T-helper 1 cell treated with Interleukin-12 subunit alpha and Interleukin-12 subunit beta and Interleukin-4 antibody, amounts not matched to agents 30 ng/mL and 1 ng/mL, for 36 hours (primary cell): ENCODE measurements at regions not wholly inside any gene's neighbourhood (a gene's known extent, or its start where the extent isn't known, plus 50 kb on each side); places are given as distances from the start of the nearest gene placed in this dataset.
"Not testable (repeated sequence)": the region's sequence is repeated elsewhere in the genome, so short reads cannot be mapped to it uniquely, and the experiment has no call there.

ENCODE experiments used
- intact Hi-C: fragments of 100-400 bp; cut with micrococcal nuclease; formaldehyde crosslinking; loops from one replicate; pipeline ENCODE4 v1.15.1; 2024

DNA sequence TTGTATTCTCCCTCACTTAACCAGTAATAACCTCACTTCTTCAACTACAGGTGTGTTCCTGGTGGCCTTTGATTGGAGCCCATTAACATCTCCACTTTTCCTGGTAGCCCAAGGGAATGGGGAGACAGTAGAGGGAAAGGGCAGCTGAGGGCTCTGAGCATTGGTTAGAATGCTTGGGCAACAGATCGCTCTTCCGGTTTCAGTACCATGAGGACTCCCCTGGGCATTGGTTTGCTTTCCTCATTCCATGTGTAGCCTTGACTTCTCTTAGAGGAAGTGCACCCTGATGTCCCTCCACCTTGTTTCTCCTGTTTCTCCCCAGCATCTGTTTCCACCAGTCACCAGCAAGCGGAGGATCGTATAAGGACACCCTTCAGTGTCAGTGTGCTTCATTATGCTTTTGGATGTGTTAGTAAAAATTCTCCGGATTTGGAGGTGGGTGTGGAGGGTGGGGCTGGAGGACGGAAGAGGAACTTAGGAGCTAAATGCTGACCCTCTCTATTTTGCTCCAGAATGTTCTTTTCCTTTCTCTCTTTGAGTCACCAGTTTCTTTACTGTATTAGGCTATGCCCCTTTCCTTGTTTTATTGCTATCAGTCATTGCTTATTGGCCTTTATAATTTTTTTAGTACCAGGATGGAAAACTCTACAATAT lies 50.6 kb upstream of the ZNG1B start:
- intact Hi-C loops = not testable (repeated sequence)

DNA sequence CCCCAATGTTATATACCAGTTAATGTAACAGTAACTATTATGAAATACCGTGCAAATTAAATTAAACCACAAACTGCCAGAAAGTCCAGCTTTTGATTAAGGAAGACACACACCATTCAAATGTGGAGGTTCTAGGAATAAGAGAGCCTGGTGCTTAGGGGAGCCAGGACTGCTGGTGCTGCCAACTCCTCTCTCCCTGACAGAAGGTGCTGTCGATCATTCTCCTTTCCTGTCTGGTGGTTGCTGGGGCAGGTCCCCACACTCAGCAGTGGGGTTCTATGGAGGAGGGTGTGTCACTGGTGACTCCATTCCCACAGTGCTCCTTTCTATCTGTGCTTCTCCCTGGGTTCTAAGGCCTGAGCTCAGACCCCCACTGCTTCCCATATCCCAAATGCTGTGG lies 57.9 kb upstream of the ZNG1B start:
- intact Hi-C loops = not testable (repeated sequence)

DNA sequence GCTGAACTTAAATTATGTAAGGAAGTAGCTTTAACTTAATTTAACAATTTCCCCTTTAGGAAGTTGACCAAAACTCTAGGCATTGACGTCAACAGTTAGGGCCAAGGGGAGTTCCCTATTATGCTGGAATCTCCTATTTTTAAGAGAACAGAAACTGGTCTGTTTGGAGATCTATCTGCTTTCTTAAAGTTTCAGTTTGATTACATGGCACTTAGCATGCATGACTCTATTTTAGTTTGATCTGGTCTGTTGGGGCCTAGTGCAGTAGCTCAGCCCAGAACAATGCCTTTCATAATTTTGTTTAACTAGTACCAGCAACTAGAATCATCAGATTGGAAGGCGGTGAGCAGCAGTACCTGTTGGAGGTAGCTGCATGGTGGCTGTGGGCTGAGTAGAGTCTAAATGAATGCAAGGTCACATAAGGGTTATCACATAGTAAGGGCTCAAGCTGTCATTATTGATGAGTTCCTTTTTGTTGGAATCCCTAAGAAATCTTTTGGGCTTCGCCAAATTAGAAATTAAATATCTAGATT lies 60.5 kb upstream of the ZNG1B start:
- intact Hi-C loops = no loop called here

DNA sequence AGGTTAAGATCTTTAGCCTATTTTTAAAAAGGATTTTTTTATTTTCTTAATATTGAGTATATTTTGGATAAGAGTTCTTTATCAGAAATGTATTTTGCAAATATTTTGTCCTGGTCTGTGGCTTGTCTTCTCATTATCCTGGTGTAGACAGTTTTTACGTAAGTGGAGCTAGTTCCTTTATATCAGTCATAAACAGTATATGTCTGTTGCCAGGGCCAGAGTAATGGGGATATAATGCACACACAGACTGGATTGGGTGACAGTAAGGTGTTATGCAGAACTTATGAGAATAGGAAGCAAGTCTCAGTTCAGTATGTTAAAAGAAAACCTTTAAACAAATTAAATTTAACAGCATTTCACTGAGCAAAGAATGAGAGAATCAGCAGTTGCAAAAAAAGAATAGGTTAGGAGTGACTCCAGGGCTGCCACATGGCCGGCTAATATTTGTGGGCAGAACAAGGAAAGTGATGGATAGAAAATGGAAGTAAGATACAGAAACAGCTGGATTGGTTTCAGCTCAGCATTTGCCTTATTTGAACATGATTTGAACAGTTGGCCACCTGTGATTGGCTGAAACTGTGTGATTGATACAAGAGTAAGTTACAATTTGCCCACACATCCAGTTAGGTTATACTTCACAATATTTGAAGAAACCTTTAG lies 61.1 kb upstream of the ZNG1B start:
- intact Hi-C loops = no loop called here

DNA sequence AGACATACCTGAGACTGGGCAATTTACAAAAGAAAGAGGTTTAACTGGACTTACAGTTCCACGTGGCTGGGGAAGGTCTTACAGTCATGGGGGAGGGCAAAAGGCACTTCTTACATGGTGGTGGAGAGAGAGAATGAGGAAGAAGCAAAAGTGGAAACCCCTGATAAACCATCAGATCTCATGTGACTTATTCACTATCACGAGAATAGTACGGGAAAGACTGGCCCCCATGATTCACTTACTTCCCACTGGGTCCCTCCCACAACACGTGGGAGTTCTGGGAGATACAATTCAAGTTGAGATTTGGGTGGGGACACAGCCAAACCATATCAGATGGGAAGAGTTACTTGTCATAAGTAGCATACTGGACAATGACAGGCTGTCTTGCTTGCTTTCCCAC lies 62.6 kb upstream of the ZNG1B start:
- intact Hi-C loops = not testable (repeated sequence)

DNA sequence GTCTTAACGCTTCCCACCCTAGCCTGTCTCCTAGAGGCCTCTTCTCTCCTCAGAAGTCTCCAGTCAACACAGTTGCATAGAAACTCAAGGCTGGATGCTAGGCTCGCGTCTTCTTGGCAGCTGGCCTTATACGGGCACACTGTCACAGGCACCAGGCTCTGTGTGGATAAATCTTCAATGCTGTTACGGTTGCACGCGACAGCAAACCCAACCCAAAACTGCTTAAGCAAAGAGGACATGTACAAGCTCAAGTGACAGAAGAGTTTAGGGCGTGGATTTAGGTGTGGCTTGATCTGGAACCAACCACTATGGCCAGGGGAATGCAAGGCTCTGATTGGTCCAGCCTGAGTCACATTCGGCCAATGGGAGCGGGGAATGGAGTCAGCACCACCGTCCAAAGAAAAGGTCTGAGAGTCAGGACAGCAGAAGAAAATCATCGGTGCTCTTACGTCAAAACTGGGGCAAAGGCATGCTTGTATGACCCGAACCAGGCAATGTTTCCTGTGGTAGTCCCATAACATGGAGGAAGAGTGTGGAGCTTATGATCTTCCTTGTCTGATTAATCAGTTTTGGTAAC lies 65.1 kb upstream of the ZNG1B start:
- intact Hi-C loops = not testable (repeated sequence)

DNA sequence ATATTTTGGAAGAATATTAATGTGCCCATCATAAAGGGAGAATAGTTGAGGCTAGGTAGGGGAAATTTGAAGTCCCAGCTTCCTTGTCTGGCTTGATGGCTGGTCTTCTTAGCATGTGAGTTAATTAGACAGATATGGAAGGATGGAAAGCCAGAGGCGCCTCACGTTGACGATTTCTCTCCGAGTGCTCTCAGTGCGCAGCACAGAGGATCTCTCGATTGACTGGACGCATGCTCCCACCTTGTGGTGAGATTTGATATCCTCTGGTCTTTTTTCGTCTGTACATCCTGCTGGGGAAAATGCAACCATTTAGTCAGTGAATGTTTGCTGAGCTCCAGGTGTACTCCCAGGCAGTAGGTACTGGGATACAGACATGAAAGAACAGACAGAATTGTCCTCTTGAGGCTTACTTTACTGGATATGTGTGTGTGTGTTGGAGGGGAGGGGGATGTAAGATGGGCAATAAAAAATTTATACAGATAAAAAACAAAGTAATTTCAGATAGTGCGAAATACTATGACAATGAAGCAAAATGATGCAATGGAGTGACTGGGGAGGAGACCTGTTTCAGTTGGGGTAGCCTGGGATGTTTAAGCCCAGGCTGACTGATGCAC lies 66.9 kb upstream of the ZNG1B start:
- intact Hi-C loops = loop anchor here (1.0 kb wide), 5 partner anchors 73 to 290 kb away; no protein-coding TSS in a partner anchor

DNA sequence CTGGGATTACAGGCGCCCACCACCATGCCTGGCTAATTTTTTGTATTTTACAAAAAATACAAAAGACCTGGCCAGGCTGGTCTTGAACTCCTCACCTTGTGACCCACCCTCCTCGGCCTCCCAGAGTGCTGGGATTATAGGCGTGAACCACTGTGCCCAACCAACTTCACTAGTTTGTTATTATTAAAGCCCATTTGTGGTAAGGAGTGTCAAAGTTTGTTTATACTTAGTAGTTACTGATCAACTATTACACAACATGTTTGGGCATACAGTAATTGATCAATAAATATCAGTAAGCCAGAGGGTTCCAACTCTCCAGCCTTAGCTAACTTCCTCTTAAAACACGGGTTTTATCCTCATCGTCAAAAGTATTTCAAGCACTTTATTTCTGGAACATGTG lies 67.5 kb upstream of the ZNG1B start:
- intact Hi-C loops = loop anchor here (1.0 kb wide), 5 partner anchors 73 to 290 kb away; no protein-coding TSS in a partner anchor

DNA sequence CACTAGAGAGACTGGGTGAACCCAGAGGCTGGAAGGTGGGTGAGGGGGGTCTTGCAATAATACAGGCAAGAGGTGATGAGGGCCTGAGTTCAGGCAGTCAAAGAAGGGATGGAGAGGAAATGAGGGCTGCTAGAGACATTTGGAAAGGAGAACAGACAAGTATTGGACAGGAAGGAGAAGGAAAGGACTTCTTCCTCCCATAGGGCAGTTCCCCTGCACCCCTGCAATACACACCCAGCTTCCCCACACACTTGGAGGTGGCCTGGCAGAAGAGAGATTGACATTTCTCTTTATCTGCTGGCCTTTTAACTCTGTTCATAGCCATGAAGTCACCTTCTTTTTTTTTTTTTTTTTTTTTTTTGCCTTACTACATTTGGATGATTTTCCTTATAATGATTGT lies 68.9 kb upstream of the ZNG1B start:
- intact Hi-C loops = not testable (repeated sequence)

DNA sequence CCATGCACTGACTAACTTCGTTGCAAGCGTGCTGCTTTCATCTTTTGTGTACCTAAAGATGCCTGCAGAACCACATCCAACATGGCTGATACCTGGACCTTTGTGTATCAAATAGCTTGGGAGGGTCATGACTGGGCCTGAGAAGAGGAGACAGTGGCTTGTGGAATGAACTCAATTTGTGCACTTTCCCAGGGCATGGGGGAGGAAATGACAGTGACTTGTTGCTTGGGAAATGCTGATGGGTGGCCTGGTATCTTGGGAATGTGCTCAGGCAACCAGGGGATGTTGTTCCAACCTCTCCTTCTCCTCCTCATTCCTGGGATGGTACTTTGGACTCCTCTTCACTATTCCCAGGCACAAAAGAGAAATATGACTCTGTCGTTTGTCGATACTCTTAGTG lies 70.7 kb upstream of the ZNG1B start:
- intact Hi-C loops = not testable (repeated sequence)

DNA sequence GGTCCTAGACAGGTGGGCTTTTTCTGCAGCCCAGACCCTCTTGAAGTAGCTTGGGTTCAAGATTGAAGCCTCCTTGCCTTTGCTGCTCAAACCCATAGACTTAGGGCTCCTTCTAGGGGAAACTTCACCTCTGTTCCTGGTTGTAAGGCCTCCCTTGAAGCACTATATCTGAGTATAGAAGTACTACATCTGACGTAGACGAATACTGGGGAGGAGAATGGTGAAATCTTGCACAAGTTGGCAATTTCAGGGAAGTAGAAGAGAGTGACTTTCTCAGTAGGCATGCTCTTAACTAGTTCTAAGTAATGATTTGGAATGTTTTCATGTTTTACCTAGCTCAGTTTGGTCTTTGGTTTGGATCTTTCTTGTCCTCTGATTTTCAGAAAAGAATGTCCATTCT lies 71.7 kb upstream of the ZNG1B start:
- intact Hi-C loops = not testable (repeated sequence)

DNA sequence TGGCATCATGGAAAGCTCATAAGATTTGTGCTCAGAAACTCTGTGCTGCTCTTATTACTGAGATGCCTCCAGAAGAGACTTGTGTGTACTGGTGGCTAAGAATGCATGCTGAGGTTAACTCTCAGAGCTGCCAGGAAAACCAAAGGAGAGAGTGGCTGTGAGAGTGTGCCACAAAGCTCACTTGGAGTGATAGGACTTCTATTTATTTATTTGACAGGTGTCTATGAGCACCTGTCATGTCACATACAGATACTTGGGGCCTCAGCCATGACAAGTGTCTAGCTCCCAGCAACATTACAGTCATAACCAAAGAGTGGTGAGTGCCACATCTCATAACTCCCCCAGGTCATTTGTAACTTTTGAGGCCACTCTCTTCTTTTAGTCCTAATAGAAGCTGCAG lies 72.2 kb upstream of the ZNG1B start:
- intact Hi-C loops = not testable (repeated sequence)

DNA sequence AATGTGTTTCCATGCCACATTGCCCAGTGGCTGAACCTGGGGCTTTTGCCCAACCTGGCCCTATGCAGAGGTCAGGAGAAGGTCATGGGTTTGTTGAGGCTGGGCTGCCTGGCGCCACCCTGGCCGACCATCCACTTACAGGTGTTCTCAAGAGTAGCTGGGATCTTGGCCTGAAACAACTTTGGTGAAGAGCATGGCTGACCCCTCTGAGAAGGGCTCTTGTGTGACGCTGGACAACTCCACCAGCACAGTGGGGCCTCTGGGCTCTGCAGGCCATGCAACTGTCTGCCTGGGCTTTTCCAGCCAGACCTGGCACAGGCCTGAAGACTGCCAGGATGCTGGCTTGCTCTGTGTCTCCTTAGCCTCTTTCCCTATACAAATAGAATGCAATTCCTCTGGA lies 76.4 kb upstream of the ZNG1B start:
- intact Hi-C loops = no loop called here

DNA sequence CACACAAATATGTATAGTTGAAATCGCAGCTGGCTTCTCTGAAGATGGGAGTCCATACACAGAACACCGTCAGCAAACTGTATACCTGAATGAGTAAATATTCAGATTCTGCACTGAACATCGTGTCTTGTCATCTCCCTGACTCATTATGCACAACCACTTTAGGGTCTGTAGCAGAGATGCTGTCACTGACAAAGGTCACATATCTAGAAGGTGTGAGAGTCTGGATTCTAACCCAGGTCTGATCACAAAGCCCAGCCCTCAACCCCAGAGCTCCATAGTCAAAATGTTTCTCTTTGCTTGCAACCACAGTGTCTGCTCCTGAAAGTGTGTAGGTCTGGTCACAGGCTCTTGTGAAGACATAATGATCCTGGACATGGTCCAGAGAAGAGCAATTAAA lies 78.3 kb upstream of the PAX8 start:
- intact Hi-C loops = no loop called here

DNA sequence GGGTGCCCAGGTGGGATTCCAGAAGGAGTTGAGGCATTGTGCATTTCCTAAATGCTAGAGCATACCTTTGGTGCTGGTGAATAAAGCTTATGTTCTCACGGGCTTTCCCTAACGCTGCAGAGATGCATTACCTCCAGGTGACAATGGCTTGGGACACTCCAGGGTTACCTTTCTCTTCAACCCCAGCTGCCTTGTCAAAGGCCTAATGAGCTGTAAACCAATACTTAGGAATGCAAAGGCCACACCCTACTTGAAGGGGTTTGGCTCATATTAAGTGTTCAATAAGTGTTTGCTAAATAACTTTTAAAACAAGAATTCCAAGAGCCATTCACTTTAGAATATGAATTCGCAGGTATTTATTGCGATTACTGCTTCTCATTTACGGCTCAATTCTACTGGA lies 77.6 kb upstream of the PAX8 start:
- intact Hi-C loops = not testable (repeated sequence)

DNA sequence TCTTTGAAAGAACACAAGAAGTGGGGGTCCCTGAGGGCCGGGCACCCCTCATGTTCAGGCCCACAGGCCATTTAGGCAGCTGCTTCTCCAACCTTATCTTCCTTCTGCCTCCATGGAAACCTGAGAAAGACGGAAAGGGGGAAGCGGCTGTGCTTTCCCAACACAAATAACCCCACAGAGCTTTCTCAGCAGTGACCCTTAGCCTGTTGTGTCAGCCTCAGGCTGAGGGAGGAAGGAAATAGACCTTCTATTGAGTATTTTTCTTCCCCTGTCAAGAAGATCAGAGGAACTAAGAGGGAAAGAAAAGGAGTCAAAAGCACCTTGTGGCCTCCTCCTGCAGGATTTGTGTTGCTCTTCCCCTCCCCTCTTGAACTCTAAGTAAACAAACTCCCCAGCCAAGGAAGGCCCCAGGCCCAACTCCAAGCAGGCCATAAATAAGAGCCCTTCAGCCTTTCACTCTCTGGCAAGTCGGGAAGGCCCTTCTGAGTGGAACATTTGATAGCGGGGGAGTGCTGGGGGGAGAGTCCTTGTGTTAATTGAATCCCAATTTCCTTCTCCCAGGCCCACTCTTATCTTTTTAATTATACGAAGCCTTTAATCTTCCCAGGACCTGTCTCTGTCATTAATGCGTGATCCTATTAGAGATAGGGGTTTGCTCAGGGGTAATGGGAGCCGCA lies 76.8 kb upstream of the PAX8 start:
- intact Hi-C loops = not testable (repeated sequence)

DNA sequence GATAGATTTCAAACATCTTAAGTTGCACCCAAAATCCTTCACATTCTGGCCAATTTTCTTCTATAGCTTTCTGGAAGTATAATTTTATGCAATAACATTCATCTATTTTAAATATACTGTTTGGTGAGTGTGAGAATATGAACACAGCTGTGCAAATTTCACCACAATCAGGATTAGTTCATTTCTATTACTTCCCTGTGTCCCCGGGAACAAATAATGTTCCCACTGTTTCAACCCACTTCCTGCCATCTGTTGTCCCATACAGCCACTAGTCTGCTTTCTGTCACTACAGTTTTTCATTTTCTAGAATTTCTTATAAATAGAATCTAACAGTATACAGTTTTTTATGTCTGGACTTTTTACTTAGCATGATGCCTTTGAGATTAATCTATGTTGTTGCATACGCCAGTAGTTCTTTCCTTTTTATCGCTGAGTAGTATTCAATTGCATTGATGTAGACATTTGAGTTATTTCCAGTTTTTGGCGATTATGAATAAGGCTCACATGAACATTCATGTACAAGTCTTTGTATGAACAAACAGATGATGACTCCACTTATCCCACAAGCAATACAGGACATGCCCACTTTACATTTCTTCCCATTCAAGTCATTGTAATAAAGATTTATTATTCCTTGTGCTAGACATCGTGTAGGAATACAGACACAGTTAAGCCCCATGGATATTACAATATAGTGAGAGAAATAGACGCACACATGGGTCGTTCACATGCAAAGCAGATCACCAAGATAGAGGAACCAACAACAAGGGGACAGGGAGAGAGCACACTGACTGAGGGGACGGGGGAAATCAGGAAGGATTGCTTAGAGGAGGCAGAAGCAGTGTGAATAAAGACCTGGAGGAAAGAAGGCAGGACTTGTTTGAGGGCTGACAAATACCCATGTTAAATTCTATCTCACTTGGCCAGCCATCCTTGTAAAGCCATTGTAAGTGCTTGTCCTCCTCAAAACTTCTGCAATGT lies 72.9 kb upstream of the PAX8 start:
- intact Hi-C loops = no loop called here

DNA sequence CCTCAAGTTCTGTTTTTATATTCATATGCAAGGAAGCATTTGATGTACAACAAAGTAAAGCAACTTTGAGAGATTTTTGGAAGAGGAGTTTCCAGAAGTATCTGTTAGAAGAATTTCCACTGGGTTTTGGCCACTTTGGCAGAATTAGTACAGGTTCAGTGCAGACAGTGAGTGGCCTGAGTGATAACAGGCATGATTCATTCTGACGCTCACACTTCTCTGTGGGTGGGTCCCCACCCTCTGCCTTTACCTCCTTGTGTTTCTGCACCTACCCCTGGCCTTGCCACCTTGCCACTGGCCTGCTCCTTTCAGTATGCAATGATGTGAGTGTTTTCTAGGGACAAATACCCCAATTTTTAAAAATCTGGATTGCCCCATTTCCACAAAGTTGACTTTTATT lies 65.1 kb upstream of the PAX8 start:
- intact Hi-C loops = not testable (repeated sequence)

DNA sequence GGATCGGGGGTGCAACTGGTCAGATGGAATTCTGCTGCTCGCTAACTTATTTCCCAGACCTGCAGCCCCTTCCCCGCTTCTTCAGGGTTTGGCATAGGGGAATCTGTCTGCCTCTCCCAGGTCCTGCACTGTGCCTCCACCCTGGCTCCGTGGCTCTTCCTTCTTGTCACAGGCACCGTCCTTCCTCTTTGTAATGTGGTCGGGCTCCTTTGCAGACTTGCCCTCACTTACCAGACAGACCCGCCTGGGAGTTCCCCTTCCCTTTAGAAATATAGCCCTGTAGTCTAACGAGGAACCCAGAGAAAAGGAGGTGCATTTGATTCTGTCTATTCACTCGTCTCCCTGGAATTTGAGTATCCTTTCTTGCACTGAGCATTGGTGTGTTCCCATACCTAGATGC lies 63.9 kb upstream of the PAX8 start:
- intact Hi-C loops = no loop called here

DNA sequence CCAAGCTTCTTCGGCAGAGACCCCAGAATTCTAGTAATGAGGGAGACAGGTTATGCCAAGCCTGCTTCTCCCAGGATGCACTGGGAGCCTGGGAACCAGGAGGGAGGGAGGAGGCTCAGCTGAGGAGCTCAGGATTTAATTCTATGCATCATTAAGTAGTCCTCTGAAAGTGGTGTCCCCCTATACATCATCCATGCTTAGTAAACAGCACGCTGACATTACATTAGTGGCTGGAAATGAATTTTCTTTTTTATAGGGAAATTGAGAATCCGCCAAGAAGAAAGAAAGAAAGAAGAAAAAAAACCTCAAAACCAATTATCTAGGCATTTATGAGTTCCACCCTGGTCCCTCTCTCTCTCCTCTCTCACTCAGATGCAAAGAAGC lies 63.1 kb upstream of the PAX8 start:
- intact Hi-C loops = not testable (repeated sequence)
